HEK293 (cell line): ENCODE measurements at regions not wholly inside any gene's neighbourhood (a gene's known extent, or its start where the extent isn't known, plus 50 kb on each side); places are given as distances from the start of the nearest gene placed in this dataset.

Source experiments
- CTCF ChIA-PET: fragments of 350-600 bp; formaldehyde crosslinking; extraction: SDS; loops from one replicate; lab custom pipeline; 2021; ENCODE audit warnings: antibody characterized with exemption; lab: Yijun Ruan, JAX
- POLR2A ChIA-PET: fragments of 300-600 bp; formaldehyde crosslinking; extraction: SDS; loops from one replicate; lab custom pipeline; 2020; ENCODE audit warnings: antibody characterized with exemption, inconsistent platforms; lab: Yijun Ruan, JAX
- H3K27ac ChIP-seq: fragments of 200-500 bp; sonication (Bioruptor generic); 2 replicates; pipeline ENCODE4 v1.5.1; 2014; ENCODE audit warnings: low read depth, low read length, control low read depth, inconsistent platforms; ENCODE audit errors: extremely low read depth
- H3K36me3 ChIP-seq, 2 experiments: fragments of 200-500 bp in 1 of 2; sonication (Bioruptor generic) in 1 of 2; 1 replicate in 1 of 2; 2 replicates in 1 of 2; pipeline ENCODE4 v1.5.1; 2014 to 2017; ENCODE audit warnings: inconsistent platforms in 2 of 2, low read length in 2 of 2; ENCODE audit not compliant: control insufficient read depth in 2 of 2, insufficient read depth in 1 of 2
- H3K4me1 ChIP-seq: fragments of 200-500 bp; sonication (Bioruptor generic); 2 replicates; pipeline ENCODE4 v1.5.1; 2014; ENCODE audit warnings: mild to moderate bottlenecking, low read length, inconsistent platforms; ENCODE audit not compliant: control insufficient read depth, insufficient read depth
- H3K4me3 ChIP-seq: 2 replicates; pipeline ENCODE4 v1.5.1; 2011; ENCODE audit warnings: low read depth, mild to moderate bottlenecking, control low read depth, low read length, moderate library complexity
- H3K9me3 ChIP-seq: fragments of 200-500 bp; sonication (Bioruptor generic); 2 replicates; pipeline ENCODE4 v1.5.1; 2014; ENCODE audit warnings: low read depth, low read length, inconsistent platforms; ENCODE audit not compliant: control insufficient read depth, insufficient read depth
- ELK4 ChIP-seq: IDR thresholded peaks from 2 replicates; pipeline ENCODE4 v1.6.1; 2011; ENCODE audit warnings: mild to moderate bottlenecking, low read depth, low read length, borderline replicate concordance
- FEZF1 ChIP-seq: fragments of 450-650 bp; formaldehyde crosslinking; IDR thresholded peaks from 2 replicates; pipeline ENCODE4 v1.5.1; 2016; ENCODE audit warnings: missing biosample characterization, missing genetic modification characterization
- GFI1B ChIP-seq: fragments of 450-650 bp; formaldehyde crosslinking; IDR thresholded peaks from 2 replicates; pipeline ENCODE4 v1.5.1; 2016; ENCODE audit warnings: missing biosample characterization, missing genetic modification characterization
- GLIS1 ChIP-seq: fragments of 450-650 bp; formaldehyde crosslinking; IDR thresholded peaks from 2 replicates; pipeline ENCODE4 v1.5.1; 2016; ENCODE audit warnings: missing biosample characterization, missing genetic modification characterization
- SP3 ChIP-seq: fragments of 450-650 bp; formaldehyde crosslinking; IDR thresholded peaks from 2 replicates; pipeline ENCODE4 v1.5.1; 2016; ENCODE audit warnings: missing biosample characterization, missing genetic modification characterization
- ZNF140 ChIP-seq: fragments of 450-650 bp; formaldehyde crosslinking; IDR thresholded peaks from 2 replicates; pipeline ENCODE4 v1.5.1; 2016; ENCODE audit warnings: missing biosample characterization, missing genetic modification characterization
- ZNF2 ChIP-seq: fragments of 450-650 bp; formaldehyde crosslinking; IDR thresholded peaks from 2 replicates; pipeline ENCODE4 v1.5.1; 2016; ENCODE audit warnings: missing biosample characterization, missing genetic modification characterization
- ZNF211 ChIP-seq: fragments of 450-650 bp; formaldehyde crosslinking; IDR thresholded peaks from 2 replicates; pipeline ENCODE4 v1.5.1; 2016; ENCODE audit warnings: low read depth, missing biosample characterization, missing genetic modification characterization
- ZNF274 ChIP-seq, 2 experiments: fragments of 200-500 bp in 1 of 2; fragments of 450-650 bp in 1 of 2; sonication (Bioruptor generic) in 1 of 2; formaldehyde crosslinking in 1 of 2; IDR thresholded peaks; 2 replicates each; pipeline versions ENCODE4 v1.5.1 to v1.6.1; 2014 to 2016; ENCODE audit warnings: borderline replicate concordance in 1 of 2, inconsistent platforms in 1 of 2, low read length in 1 of 2, missing biosample characterization in 1 of 2, missing genetic modification characterization in 1 of 2
- ZNF561 ChIP-seq: fragments of 450-650 bp; IDR thresholded peaks from 2 replicates; pipeline ENCODE4 v1.5.1; 2018; ENCODE audit warnings: missing biosample characterization, missing genetic modification characterization, borderline replicate concordance
- ZNF624 ChIP-seq: fragments of 450-650 bp; formaldehyde crosslinking; IDR thresholded peaks from 2 replicates; pipeline ENCODE4 v1.5.1; 2017; ENCODE audit warnings: missing biosample characterization, missing genetic modification characterization
- ZNF670 ChIP-seq: fragments of 450-650 bp; formaldehyde crosslinking; IDR thresholded peaks from 2 replicates; pipeline ENCODE4 v1.5.1; 2016; ENCODE audit warnings: missing biosample characterization, missing genetic modification characterization, low read depth
- ZNF830 ChIP-seq: fragments of 450-650 bp; IDR thresholded peaks from 2 replicates; pipeline ENCODE4 v1.5.0; 2018; ENCODE audit warnings: missing biosample characterization, missing genetic modification characterization, low read depth, mild to moderate bottlenecking, moderate library complexity
- TF ChIP-seq, protein P1 (sequence below): fragments of 450-650 bp; formaldehyde crosslinking; IDR thresholded peaks from 2 replicates; pipeline ENCODE4 v1.5.1; 2016; ENCODE audit warnings: missing biosample characterization, missing genetic modification characterization
- TF ChIP-seq, protein P2 (sequence below): fragments of 450-650 bp; formaldehyde crosslinking; IDR thresholded peaks from 2 replicates; pipeline ENCODE4; 2016; ENCODE audit warnings: missing biosample characterization, missing genetic modification characterization
- TF ChIP-seq, protein P3 (sequence below): fragments of 450-650 bp; formaldehyde crosslinking; IDR thresholded peaks from 2 replicates; pipeline ENCODE4 v1.5.1; 2016; ENCODE audit warnings: missing biosample characterization, missing genetic modification characterization, low read depth
- TF ChIP-seq, protein P4 (sequence below): fragments of 450-650 bp; formaldehyde crosslinking; IDR thresholded peaks from 2 replicates; pipeline ENCODE4 v1.5.1; 2017; ENCODE audit warnings: missing biosample characterization, missing genetic modification characterization

DNA sequence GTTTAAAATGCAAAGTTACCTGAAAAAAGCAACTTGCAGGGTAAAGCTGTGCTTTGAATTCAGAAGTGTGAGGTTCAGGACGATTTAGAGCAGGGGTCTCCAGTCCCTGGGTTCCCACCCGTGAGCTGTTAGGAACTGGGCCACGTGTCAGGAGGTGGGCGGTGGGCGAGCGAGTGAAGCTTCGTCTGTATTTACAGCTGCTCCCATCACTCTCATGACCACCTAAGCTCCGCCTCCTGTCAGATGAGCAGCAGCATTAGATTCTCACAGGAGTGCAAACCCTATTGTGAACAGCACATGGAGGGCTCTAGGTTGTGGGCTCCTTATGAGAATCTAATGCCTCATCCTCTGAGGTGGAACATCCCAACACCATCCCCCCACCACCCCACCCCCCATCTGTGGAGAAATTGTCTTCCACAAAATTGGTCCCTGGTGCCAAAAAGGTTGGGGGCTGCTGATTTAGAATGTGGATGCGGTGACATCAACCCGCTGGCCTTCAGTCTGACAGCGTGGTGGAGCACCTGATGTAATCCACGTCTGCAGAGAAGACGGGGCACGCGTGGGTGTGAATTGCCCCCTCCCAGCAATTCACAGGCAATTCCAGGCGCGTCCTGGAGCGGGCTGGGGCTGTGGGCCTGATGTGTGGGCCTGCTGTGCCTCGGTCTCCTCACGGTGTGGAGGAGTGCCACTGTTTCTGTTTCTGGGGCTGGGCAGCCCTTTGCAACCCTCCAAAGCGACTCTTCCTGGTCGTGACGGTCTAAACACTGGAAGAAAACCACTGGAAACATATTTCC lies 214.0 kb upstream of the SOX1 start:
- Histone ChIP-seq H3K36me3 (no peaks in the 10 kb centered on the region), H3K4me3 (no peak overlapping the region), H3K4me1 (no peaks in the 10 kb centered on the region), H3K9me3 (no peaks in the 10 kb centered on the region), H3K27ac (no peak overlapping the region)
- ChIA-PET CTCF (no interaction called here), POLR2A (no interaction called here)
- no peak for TF ChIP-seq SP3
- TF ChIP-seq, protein P1, sequence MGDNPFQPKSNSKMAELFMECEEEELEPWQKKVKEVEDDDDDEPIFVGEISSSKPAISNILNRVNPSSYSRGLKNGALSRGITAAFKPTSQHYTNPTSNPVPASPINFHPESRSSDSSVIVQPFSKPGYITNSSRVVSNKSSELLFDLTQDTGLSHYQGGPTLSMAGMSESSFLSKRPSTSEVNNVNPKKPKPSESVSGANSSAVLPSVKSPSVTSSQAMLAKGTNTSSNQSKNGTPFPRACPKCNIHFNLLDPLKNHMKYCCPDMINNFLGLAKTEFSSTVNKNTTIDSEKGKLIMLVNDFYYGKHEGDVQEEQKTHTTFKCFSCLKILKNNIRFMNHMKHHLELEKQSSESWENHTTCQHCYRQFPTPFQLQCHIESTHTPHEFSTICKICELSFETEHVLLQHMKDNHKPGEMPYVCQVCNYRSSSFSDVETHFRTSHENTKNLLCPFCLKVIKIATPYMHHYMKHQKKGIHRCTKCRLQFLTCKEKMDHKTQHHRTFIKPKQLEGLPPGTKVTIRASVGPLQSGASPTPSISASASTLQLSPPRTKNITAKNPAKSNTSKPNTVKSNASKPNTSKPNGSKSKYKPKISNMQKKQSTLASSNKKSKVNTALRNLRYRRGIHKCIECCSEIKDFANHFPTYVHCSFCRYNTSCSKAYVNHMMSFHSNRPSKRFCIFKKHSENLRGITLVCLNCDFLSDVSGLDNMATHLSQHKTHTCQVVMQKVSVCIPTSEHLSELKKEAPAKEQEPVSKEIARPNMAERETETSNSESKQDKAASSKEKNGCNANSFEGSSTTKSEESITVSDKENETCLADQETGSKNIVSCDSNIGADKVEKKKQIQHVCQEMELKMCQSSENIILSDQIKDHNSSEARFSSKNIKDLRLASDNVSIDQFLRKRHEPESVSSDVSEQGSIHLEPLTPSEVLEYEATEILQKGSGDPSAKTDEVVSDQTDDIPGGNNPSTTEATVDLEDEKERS, result no peak
- no peak for TF ChIP-seq ZNF140 (tag by site-specific recombination)
- TF ChIP-seq ZNF274 (IDR thresholded peaks at IDR 0.05; ENCODE audit: low read length), result no peak
- TF ChIP-seq ZNF274 (tag by site-specific recombination; IDR thresholded peaks at IDR 0.05; ENCODE audit: borderline replicate concordance), result no peak
- TF ChIP-seq ELK4, result no peak
- TF ChIP-seq, protein P2, sequence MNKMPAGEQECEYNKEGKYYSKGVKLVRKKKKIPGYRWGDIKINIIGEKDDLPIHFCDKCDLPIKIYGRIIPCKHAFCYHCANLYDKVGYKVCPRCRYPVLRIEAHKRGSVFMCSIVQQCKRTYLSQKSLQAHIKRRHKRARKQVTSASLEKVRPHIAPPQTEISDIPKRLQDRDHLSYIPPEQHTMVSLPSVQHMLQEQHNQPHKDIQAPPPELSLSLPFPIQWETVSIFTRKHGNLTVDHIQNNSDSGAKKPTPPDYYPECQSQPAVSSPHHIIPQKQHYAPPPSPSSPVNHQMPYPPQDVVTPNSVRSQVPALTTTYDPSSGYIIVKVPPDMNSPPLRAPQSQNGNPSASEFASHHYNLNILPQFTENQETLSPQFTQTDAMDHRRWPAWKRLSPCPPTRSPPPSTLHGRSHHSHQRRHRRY (tag by site-specific recombination), result no peak
- TF ChIP-seq, protein P3, sequence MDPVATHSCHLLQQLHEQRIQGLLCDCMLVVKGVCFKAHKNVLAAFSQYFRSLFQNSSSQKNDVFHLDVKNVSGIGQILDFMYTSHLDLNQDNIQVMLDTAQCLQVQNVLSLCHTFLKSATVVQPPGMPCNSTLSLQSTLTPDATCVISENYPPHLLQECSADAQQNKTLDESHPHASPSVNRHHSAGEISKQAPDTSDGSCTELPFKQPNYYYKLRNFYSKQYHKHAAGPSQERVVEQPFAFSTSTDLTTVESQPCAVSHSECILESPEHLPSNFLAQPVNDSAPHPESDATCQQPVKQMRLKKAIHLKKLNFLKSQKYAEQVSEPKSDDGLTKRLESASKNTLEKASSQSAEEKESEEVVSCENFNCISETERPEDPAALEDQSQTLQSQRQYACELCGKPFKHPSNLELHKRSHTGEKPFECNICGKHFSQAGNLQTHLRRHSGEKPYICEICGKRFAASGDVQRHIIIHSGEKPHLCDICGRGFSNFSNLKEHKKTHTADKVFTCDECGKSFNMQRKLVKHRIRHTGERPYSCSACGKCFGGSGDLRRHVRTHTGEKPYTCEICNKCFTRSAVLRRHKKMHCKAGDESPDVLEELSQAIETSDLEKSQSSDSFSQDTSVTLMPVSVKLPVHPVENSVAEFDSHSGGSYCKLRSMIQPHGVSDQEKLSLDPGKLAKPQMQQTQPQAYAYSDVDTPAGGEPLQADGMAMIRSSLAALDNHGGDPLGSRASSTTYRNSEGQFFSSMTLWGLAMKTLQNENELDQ (tag by site-specific recombination), result no peak
- no peak for TF ChIP-seq ZNF830 (tag by site-specific recombination)
- no peak for TF ChIP-seq ZNF624
- TF ChIP-seq, protein P4, sequence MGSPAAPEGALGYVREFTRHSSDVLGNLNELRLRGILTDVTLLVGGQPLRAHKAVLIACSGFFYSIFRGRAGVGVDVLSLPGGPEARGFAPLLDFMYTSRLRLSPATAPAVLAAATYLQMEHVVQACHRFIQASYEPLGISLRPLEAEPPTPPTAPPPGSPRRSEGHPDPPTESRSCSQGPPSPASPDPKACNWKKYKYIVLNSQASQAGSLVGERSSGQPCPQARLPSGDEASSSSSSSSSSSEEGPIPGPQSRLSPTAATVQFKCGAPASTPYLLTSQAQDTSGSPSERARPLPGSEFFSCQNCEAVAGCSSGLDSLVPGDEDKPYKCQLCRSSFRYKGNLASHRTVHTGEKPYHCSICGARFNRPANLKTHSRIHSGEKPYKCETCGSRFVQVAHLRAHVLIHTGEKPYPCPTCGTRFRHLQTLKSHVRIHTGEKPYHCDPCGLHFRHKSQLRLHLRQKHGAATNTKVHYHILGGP, result no peak
- no peak for TF ChIP-seq FEZF1 (tag by site-specific recombination)
- no peak for TF ChIP-seq ZNF561 (tag by site-specific recombination)
- TF ChIP-seq ZNF670, result no peak
- no peak for TF ChIP-seq ZNF2 (tag by site-specific recombination)
- no peak for TF ChIP-seq GFI1B (tag by site-specific recombination)
- no peak for TF ChIP-seq GLIS1 (tag by site-specific recombination)
- TF ChIP-seq ZNF211 (tag by site-specific recombination), result no peak
